Liver (tissue), 8 donors: ENCODE measurements at regions not wholly inside any gene's neighbourhood (a gene's known extent, or its start where the extent isn't known, plus 50 kb on each side); places are given as distances from the start of the nearest gene placed in this dataset.

Experiments used
- DNase-seq: peaks from one replicate; pipeline ENCODE4 v3.0.0-alpha.2; 2017; ENCODE audit warnings: low spot score
- H3K27ac ChIP-seq, 2 donors: one replicate each; pipeline ENCODE4 v1.7.0; 2013; ENCODE audit warnings: inconsistent platforms in 2 of 2, low read length in 2 of 2, control low read depth in 1 of 2, low read depth in 1 of 2, mild to moderate bottlenecking in 1 of 2
- H3K27me3 ChIP-seq, 4 donors: one replicate each; pipeline versions ENCODE4 v1.6.1 to v1.7.0; 2013; ENCODE audit warnings: low read length in 3 of 4, inconsistent platforms in 1 of 4, mild to moderate bottlenecking in 1 of 4, moderate library complexity in 1 of 4; ENCODE audit not compliant: control insufficient read depth in 4 of 4, insufficient read depth in 4 of 4
- H3K36me3 ChIP-seq, 4 donors: one replicate each; pipeline versions ENCODE4 v1.6.1 to v1.7.0; 2013; ENCODE audit warnings: low read length in 3 of 4, mild to moderate bottlenecking in 3 of 4, low read depth in 1 of 4, moderate library complexity in 1 of 4; ENCODE audit not compliant: control insufficient read depth in 4 of 4, insufficient read depth in 3 of 4
- H3K4me1 ChIP-seq, 4 donors: one replicate each; pipeline versions ENCODE4 v1.6.1 to v1.7.0; 2013; ENCODE audit warnings: low read length in 3 of 4, mild to moderate bottlenecking in 3 of 4, moderate library complexity in 1 of 4; ENCODE audit not compliant: control insufficient read depth in 4 of 4, insufficient read depth in 4 of 4
- H3K4me3 ChIP-seq, 3 donors: one replicate each; pipeline versions ENCODE4 v1.6.1 to v1.7.0; 2013; ENCODE audit warnings: low read length in 3 of 3, control low read depth in 1 of 3, low read depth in 1 of 3, mild to moderate bottlenecking in 1 of 3
- H3K9ac ChIP-seq, 2 donors: one replicate each; pipeline ENCODE4 v1.7.0; 2013; ENCODE audit warnings: low read length in 2 of 2, mild to moderate bottlenecking in 2 of 2, moderate library complexity in 2 of 2, control low read depth in 1 of 2, low read depth in 1 of 2
- H3K9me3 ChIP-seq, 4 donors: one replicate each; pipeline versions ENCODE4 v1.6.1 to v1.7.0; 2013; ENCODE audit warnings: low read length in 3 of 4; ENCODE audit not compliant: control insufficient read depth in 4 of 4
- EGR1 ChIP-seq, 2 donors: IDR thresholded peaks; 2 replicates each; pipeline ENCODE4 v1.6.1; 2016 to 2018; ENCODE audit warnings: antibody characterized with exemption in 2 of 2, low read depth in 2 of 2
- FOXA1 ChIP-seq: IDR thresholded peaks from 2 replicates; pipeline ENCODE4 v1.6.1; 2016; ENCODE audit warnings: antibody characterized with exemption
- GABPA ChIP-seq, 2 donors: IDR thresholded peaks in 1 of 2; conservative IDR thresholded peaks in 1 of 2; 2 replicates each; pipeline ENCODE4 v1.6.1; 2016; ENCODE audit warnings: antibody characterized with exemption in 2 of 2, mild to moderate bottlenecking in 1 of 2, moderate library complexity in 1 of 2
- JUND ChIP-seq, 2 donors: IDR thresholded peaks; 2 replicates each; pipeline ENCODE4 v1.6.1; 2016; ENCODE audit warnings: antibody characterized with exemption in 2 of 2
- NR2F2 ChIP-seq: IDR thresholded peaks from 2 replicates; pipeline ENCODE4 v1.6.1; 2016; ENCODE audit warnings: antibody characterized with exemption
- RAD21 ChIP-seq, 2 donors: IDR thresholded peaks; 2 replicates each; pipeline ENCODE4 v1.6.1; 2016; ENCODE audit warnings: antibody characterized with exemption in 2 of 2, mild to moderate bottlenecking in 2 of 2
- RXRA ChIP-seq, 2 donors: IDR thresholded peaks; 2 replicates each; pipeline ENCODE4 v1.6.1; 2017 to 2018; ENCODE audit warnings: antibody characterized with exemption in 2 of 2, mild to moderate bottlenecking in 1 of 2
- SP1 ChIP-seq: IDR thresholded peaks from 2 replicates; pipeline ENCODE4 v1.6.1; 2018; ENCODE audit warnings: antibody characterized with exemption, mild to moderate bottlenecking
- TAF1 ChIP-seq: conservative IDR thresholded peaks from 2 replicates; pipeline ENCODE4 v1.6.1; 2016; ENCODE audit warnings: antibody characterized with exemption, mild to moderate bottlenecking
- YY1 ChIP-seq: IDR thresholded peaks from 2 replicates; pipeline ENCODE4 v1.6.1; 2016; ENCODE audit warnings: antibody characterized with exemption, mild to moderate bottlenecking
- WGBS: extraction: QIAGEN DNeasy Blood & Tissue Kit; methylation state at CpG from one replicate; pipeline ENCODE4 v1.1.7; 2013; 5-methylcytosine and 5-hydroxymethylcytosine counted together
- TF ChIP-seq, protein P1 (sequence below): IDR thresholded peaks from 2 replicates; pipeline ENCODE4 v1.6.1; 2016; ENCODE audit warnings: antibody characterized with exemption
- TF ChIP-seq, protein P2 (sequence below): IDR thresholded peaks from 2 replicates; pipeline ENCODE4 v1.6.1; 2016; ENCODE audit warnings: antibody characterized with exemption
- TF ChIP-seq, protein P3 (sequence below): fragments of 150-350 bp; IDR thresholded peaks from 2 replicates; pipeline ENCODE4 v1.5.1; 2017; ENCODE audit warnings: improper control_type of control experiment, low read depth, low read length; ENCODE audit not compliant: missing input control
- TF ChIP-seq, protein P4 (sequence below): IDR thresholded peaks from 2 replicates; pipeline ENCODE4 v1.6.1; 2016; ENCODE audit warnings: antibody characterized with exemption
- donor health status: healthy.
- donor health status: healthy.
- donor health status: healthy.
- donor health status: healthy.
- donor health status: healthy.

DNA sequence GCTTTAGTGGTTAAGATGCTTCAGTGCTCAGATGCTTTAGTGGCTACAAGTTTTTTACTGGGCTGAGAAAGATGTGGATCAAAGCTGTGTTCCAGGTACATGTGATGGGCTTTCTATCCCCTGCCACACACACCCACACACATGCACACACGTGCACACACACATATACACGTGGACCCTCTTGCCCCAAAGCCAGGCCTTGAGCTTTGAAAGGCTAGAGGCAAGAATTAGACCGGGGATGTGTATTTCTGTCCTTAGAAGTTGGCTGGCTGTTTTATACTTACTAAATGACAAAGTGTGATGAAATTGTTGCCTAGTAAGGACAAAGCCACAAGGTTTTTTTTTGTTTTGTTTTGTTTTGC lies 376.5 kb downstream of the C12orf75 start:
- Histone ChIP-seq H3K9me3 (no peaks in the 10 kb centered on the region), H3K4me3 (no peak overlapping the region), H3K9ac (no peak overlapping the region), H3K36me3 (no peaks in the 10 kb centered on the region), H3K27me3 (no peaks in the 10 kb centered on the region), H3K4me1 (no peaks in the 10 kb centered on the region), H3K27ac (no peak overlapping the region)
- no peak for DNase-seq
- 91% methylated on average over 3 of the region's 3 CpGs for WGBS
- TF ChIP-seq SP1 (no peak), NR2F2 (no peak), FOXA1 (no peak), JUND (IDR thresholded peaks at IDR 0.05) (no peak), TAF1 (no peak), EGR1 (IDR thresholded peaks at IDR 0.05; ENCODE audit: low read depth in 2 of 2) (no peak), YY1 (no peak), RXRA (IDR thresholded peaks at IDR 0.05) (no peak)
- TF ChIP-seq, protein P1, sequence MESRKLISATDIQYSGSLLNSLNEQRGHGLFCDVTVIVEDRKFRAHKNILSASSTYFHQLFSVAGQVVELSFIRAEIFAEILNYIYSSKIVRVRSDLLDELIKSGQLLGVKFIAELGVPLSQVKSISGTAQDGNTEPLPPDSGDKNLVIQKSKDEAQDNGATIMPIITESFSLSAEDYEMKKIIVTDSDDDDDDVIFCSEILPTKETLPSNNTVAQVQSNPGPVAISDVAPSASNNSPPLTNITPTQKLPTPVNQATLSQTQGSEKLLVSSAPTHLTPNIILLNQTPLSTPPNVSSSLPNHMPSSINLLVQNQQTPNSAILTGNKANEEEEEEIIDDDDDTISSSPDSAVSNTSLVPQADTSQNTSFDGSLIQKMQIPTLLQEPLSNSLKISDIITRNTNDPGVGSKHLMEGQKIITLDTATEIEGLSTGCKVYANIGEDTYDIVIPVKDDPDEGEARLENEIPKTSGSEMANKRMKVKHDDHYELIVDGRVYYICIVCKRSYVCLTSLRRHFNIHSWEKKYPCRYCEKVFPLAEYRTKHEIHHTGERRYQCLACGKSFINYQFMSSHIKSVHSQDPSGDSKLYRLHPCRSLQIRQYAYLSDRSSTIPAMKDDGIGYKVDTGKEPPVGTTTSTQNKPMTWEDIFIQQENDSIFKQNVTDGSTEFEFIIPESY, result no peak
- TF ChIP-seq, protein P2, sequence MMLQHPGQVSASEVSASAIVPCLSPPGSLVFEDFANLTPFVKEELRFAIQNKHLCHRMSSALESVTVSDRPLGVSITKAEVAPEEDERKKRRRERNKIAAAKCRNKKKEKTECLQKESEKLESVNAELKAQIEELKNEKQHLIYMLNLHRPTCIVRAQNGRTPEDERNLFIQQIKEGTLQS, result no peak

DNA sequence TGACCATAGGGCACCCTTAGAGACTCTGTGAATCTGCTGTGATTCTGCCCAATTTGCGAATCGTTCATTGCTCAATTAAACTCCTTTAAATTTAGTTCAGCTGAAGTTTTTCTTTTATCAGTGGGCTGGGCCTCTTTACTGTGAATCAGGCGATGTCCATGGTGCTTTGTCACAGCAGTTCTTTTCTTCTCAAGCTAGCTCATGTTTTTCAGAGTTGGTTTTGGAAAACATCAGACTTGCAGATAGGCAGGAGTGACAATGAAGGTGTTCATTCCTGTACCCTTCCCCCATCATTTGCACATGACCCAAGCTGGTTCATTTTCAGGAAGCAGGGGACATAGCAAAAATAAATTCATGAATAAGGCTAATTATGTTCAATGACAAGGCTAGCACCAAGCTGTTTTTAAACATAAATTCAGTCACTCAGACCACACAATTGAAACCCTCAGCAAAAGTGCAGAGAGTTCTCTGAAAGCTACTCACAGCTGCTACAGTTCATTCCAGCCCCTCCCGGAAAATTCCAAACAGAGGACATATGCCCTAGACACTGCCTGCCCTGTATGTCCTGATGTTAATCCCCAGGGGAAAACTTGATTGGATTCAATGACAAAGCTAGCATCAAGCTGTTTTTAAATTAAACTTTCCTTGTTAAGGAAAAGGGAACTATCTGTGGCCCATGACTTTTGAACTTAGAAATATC lies 383.3 kb downstream of the C12orf75 start:
- no peaks in the 10 kb centered on the region for H3K9me3 ChIP-seq
- H3K27me3 ChIP-seq, result no peaks in the 10 kb centered on the region
- no peak overlapping the region for H3K9ac ChIP-seq
- no peak overlapping the region for H3K4me3 ChIP-seq
- no peak for TF ChIP-seq SP1
- TF ChIP-seq, protein P3, sequence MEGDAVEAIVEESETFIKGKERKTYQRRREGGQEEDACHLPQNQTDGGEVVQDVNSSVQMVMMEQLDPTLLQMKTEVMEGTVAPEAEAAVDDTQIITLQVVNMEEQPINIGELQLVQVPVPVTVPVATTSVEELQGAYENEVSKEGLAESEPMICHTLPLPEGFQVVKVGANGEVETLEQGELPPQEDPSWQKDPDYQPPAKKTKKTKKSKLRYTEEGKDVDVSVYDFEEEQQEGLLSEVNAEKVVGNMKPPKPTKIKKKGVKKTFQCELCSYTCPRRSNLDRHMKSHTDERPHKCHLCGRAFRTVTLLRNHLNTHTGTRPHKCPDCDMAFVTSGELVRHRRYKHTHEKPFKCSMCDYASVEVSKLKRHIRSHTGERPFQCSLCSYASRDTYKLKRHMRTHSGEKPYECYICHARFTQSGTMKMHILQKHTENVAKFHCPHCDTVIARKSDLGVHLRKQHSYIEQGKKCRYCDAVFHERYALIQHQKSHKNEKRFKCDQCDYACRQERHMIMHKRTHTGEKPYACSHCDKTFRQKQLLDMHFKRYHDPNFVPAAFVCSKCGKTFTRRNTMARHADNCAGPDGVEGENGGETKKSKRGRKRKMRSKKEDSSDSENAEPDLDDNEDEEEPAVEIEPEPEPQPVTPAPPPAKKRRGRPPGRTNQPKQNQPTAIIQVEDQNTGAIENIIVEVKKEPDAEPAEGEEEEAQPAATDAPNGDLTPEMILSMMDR, result no peak
- TF ChIP-seq FOXA1, result no peak
- no peaks in the 10 kb centered on the region for H3K36me3 ChIP-seq
- no peaks in the 10 kb centered on the region for H3K4me1 ChIP-seq
- no peak for DNase-seq
- 93% methylated on average over 4 of the region's 4 CpGs for WGBS
- H3K27ac ChIP-seq, result no peak overlapping the region

DNA sequence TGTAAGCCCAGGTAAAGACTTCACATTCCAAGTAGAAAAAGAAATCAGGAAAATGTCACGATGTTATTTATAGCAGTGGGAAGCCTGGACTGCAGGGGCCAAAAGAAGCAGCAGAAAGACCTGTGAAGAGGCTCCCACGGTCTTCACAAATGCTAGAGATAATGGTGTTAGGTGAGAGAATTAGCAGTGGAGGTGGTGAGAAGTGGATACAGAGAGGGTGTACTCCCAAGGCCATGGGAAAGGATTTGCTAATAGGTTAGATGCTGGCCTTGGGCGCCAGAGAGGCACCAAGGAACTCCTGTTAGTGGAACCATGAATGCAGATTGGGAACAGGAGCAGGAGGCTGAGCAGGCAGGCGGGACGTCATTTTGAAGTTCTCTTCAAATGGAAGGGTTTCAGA lies 386.1 kb downstream of the C12orf75 start:
- 81% methylated on average over 5 of the region's 5 CpGs for WGBS
- H3K27me3 ChIP-seq, result no peaks in the 10 kb centered on the region
- no peak overlapping the region for H3K27ac ChIP-seq
- TF ChIP-seq, protein P1, result no peak
- TF ChIP-seq, protein P4, sequence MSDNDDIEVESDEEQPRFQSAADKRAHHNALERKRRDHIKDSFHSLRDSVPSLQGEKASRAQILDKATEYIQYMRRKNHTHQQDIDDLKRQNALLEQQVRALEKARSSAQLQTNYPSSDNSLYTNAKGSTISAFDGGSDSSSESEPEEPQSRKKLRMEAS, result no peak
- no peak for TF ChIP-seq JUND (IDR thresholded peaks at IDR 0.05)
- no peak for TF ChIP-seq GABPA (IDR thresholded peaks at IDR 0.05 in 1 of 2, conservative IDR thresholded peaks at IDR 0.05 in 1 of 2)
- no peak for TF ChIP-seq SP1
- no peak for TF ChIP-seq RAD21 (IDR thresholded peaks at IDR 0.05)
- H3K9me3 ChIP-seq, result no peaks in the 10 kb centered on the region
- no peaks in the 10 kb centered on the region for H3K36me3 ChIP-seq
- H3K4me1 ChIP-seq, result no peaks in the 10 kb centered on the region
- H3K9ac ChIP-seq, result no peak overlapping the region
- H3K4me3 ChIP-seq, result no peak overlapping the region
- DNase-seq, result no peak
